ENCODE measurements at regions not wholly inside any gene's neighbourhood (a gene's known extent, or its start where the extent isn't known, plus 50 kb on each side); places are given as distances from the start of the nearest gene placed in this dataset.

DNA sequence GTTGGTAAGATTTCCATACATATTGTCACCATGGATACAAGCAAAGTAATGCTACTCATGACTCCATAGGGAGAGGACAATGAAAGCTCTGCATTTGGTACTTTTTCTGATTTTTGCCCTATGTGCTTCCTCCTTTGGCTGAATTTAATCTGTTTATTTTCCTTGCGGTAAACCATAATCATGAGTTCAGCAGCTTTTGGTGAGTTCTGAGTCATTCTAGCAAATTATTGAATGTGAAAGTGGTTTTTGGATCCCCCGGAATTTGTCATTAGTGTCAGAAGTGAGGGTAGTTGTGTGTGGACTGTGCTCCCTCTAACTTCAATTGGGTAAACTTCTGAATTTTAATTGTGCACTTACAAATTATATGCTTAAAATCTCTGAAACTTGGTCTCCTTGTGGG is 170.3 kb downstream of the MOSPD2 start:
- TF ChIP-seq, protein P1, sequence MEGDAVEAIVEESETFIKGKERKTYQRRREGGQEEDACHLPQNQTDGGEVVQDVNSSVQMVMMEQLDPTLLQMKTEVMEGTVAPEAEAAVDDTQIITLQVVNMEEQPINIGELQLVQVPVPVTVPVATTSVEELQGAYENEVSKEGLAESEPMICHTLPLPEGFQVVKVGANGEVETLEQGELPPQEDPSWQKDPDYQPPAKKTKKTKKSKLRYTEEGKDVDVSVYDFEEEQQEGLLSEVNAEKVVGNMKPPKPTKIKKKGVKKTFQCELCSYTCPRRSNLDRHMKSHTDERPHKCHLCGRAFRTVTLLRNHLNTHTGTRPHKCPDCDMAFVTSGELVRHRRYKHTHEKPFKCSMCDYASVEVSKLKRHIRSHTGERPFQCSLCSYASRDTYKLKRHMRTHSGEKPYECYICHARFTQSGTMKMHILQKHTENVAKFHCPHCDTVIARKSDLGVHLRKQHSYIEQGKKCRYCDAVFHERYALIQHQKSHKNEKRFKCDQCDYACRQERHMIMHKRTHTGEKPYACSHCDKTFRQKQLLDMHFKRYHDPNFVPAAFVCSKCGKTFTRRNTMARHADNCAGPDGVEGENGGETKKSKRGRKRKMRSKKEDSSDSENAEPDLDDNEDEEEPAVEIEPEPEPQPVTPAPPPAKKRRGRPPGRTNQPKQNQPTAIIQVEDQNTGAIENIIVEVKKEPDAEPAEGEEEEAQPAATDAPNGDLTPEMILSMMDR (IDR thresholded peaks at IDR 0.05; ENCODE audit: insufficient read depth, low read length, poor library complexity, severe bottlenecking), result no peak
- no peak for TF ChIP-seq EZH2phosphoT487 (conservative IDR thresholded peaks at IDR 0.05; ENCODE audit: low read length)

All from SU-DHL-6 (cell line).